CD8-positive, alpha-beta memory T cell (primary cell): ENCODE measurements at regions not wholly inside any gene's neighbourhood (a gene's known extent, or its start where the extent isn't known, plus 50 kb on each side); places are given as distances from the start of the nearest gene placed in this dataset.

Source experiments
- CTCF ChIA-PET: fragments of 350-600 bp; sonication (Branson Sonifier 250); formaldehyde crosslinking; loops from one replicate; lab custom pipeline; 2021; ENCODE audit warnings: antibody characterized with exemption; lab: Charles Lee
- POLR2A ChIA-PET: fragments of 350-600 bp; sonication (Branson Sonifier 250); formaldehyde crosslinking; loops from one replicate; lab custom pipeline; 2021; ENCODE audit warnings: antibody characterized with exemption; lab: Charles Lee
- DNase-seq, 5 donors: peaks; one replicate each; pipeline versions ENCODE4 v3.0.0 to v3.0.0-alpha.2; 2020 to 2022; ENCODE audit warnings: mixed read lengths in 1 of 5
- H3K27ac ChIP-seq: one replicate; pipeline ENCODE4 v1.7.0; 2013; ENCODE audit warnings: low read depth, mild to moderate bottlenecking, low read length, moderate library complexity
- H3K27me3 ChIP-seq: 2 replicates; pipeline ENCODE4 v1.7.0; 2013; ENCODE audit warnings: low read length, mild to moderate bottlenecking; ENCODE audit not compliant: insufficient read depth, poor library complexity, severe bottlenecking
- H3K36me3 ChIP-seq: 2 replicates; pipeline ENCODE4 v1.7.0; 2013; ENCODE audit warnings: mild to moderate bottlenecking, low read length, moderate library complexity; ENCODE audit not compliant: insufficient read depth
- H3K4me1 ChIP-seq: 2 replicates; pipeline ENCODE4 v1.7.0; 2013; ENCODE audit warnings: mild to moderate bottlenecking, low read length, moderate library complexity; ENCODE audit not compliant: insufficient read depth
- H3K4me3 ChIP-seq: 2 replicates; pipeline ENCODE4 v1.7.0; 2013; ENCODE audit warnings: mild to moderate bottlenecking, low read length
- H3K9me3 ChIP-seq: 2 replicates; pipeline ENCODE4 v1.7.0; 2013; ENCODE audit warnings: mild to moderate bottlenecking, low read length
- H3K27ac Mint-ChIP-seq, 8 donors: one replicate each; pipeline ENCODE4 v1.8.0; 2020 to 2021; ENCODE audit warnings: mixed read lengths in 8 of 8, mild to moderate bottlenecking in 6 of 8, inconsistent platforms in 3 of 8, moderate library complexity in 3 of 8
- H3K27me3 Mint-ChIP-seq, 2 donors: one replicate each; pipeline ENCODE4 v1.8.0; 2020 to 2021; ENCODE audit warnings: mixed read lengths in 2 of 2, mild to moderate bottlenecking in 1 of 2, moderate library complexity in 1 of 2
- H3K36me3 Mint-ChIP-seq, 3 donors: one replicate each; pipeline ENCODE4 v1.8.0; 2020 to 2021; ENCODE audit warnings: mixed read lengths in 3 of 3, inconsistent platforms in 1 of 3, mild to moderate bottlenecking in 1 of 3
- H3K4me1 Mint-ChIP-seq, 3 donors: one replicate each; pipeline ENCODE4 v1.8.0; 2020 to 2021; ENCODE audit warnings: mixed read lengths in 3 of 3, inconsistent platforms in 1 of 3, mild to moderate bottlenecking in 1 of 3
- H3K4me3 Mint-ChIP-seq, 7 donors: one replicate each; pipeline ENCODE4 v1.8.0; 2020 to 2021; ENCODE audit warnings: mixed read lengths in 7 of 7, mild to moderate bottlenecking in 6 of 7, moderate library complexity in 4 of 7, inconsistent platforms in 2 of 7
- H3K9me3 Mint-ChIP-seq, 5 donors: one replicate each; pipeline ENCODE4 v1.8.0; 2020 to 2022; ENCODE audit warnings: mixed read lengths in 5 of 5, mild to moderate bottlenecking in 3 of 5, moderate library complexity in 2 of 5, inconsistent platforms in 1 of 5

DNA sequence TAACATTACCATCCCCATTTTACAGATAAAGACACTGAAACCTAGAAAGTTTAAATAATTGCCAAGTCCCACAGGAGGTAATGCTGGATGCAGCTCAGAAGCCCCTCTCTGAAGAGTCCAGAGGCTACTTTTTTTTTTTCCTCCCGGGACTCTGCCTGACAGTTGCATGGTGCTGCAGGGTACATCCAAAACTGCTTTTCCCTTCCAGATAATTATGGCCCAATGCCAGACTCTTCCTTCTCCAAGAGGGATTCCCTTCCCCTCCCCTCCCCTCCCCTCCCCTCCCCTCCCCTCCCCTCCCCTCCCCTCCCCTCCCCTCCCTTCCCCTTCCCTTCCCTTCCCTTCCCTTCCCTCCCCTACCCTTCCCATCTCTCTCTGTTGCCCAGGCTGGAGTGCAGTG, 122.9 kb downstream of the LSMEM1 start:
- POLR2A ChIA-PET, result no interaction called here
- CTCF ChIA-PET, result no interaction called here
- no peak overlapping the region for H3K27ac ChIP-seq
- Mint-ChIP-seq H3K4me1 (no peaks in the 10 kb centered on the region), H3K27me3 (peaks cover 4 to 13% of the 10 kb centered on the region in 2 donors), H3K27ac (no peak overlapping the region), H3K36me3 (no peaks in the 10 kb centered on the region), H3K9me3 (peaks cover 0 to 4% (median 0%) of the 10 kb centered on the region in 5 donors), H3K4me3 (no peak overlapping the region)
- H3K4me1 ChIP-seq, result no peaks in the 10 kb centered on the region
- no peaks in the 10 kb centered on the region for H3K9me3 ChIP-seq
- H3K4me3 ChIP-seq, result no peak overlapping the region
- no peak for DNase-seq
- H3K27me3 ChIP-seq, result peaks cover 4% of the 10 kb centered on the region
- no peaks in the 10 kb centered on the region for H3K36me3 ChIP-seq

GRCh38 chr7:112610636-112611035, 129.8 kb downstream of the LSMEM1 start:
- Mint-ChIP-seq H3K27me3 (peaks cover 6 to 28% of the 10 kb centered on the region in 2 donors), H3K27ac (no peak overlapping the region), H3K4me3 (no peak overlapping the region), H3K9me3 (no peaks in the 10 kb centered on the region), H3K36me3 (no peaks in the 10 kb centered on the region), H3K4me1 (no peaks in the 10 kb centered on the region)
- Histone ChIP-seq H3K4me1 (no peaks in the 10 kb centered on the region), H3K27me3 (peaks cover 4% of the 10 kb centered on the region), H3K9me3 (no peaks in the 10 kb centered on the region), H3K36me3 (no peaks in the 10 kb centered on the region), H3K4me3 (no peak overlapping the region), H3K27ac (no peak overlapping the region)
- POLR2A ChIA-PET, result no interaction called here
- DNase-seq, result no peak
- CTCF ChIA-PET, result no interaction called here

DNA sequence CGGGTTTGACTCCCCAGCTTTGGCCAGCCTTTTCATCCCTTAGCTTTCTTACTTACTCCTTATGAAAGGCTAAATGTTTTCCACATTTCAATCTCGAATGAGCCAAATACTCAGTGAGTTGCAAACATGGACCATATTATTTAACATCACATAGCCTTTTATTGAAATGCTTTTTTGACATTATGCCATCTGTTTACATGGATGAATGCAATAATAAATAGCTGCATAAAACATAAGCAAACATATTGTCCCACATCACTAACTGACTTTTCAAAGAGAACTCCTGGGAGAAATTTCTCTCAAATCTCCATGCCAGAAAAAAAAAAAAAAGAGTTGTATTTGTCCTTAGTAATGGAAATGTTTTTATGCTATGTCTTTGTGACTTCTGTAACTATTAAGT, 134.9 kb downstream of the LSMEM1 start:
- Mint-ChIP-seq H3K27me3 (peaks cover 4 to 16% of the 10 kb centered on the region in 2 donors), H3K4me3 (no peak overlapping the region), H3K27ac (no peak overlapping the region), H3K9me3 (peaks cover 0 to 2% (median 0%) of the 10 kb centered on the region in 5 donors), H3K4me1 (no peaks in the 10 kb centered on the region), H3K36me3 (no peaks in the 10 kb centered on the region)
- Histone ChIP-seq H3K27me3 (no peaks in the 10 kb centered on the region), H3K4me3 (no peak overlapping the region), H3K9me3 (no peaks in the 10 kb centered on the region), H3K27ac (no peak overlapping the region), H3K4me1 (no peaks in the 10 kb centered on the region), H3K36me3 (no peaks in the 10 kb centered on the region)
- no peak for DNase-seq
- CTCF ChIA-PET, result no interaction called here
- POLR2A ChIA-PET, result no interaction called here

GRCh38 chr7:112616295-112616694, 135.5 kb downstream of the LSMEM1 start:
- H3K4me1 Mint-ChIP-seq, result no peaks in the 10 kb centered on the region

DNA sequence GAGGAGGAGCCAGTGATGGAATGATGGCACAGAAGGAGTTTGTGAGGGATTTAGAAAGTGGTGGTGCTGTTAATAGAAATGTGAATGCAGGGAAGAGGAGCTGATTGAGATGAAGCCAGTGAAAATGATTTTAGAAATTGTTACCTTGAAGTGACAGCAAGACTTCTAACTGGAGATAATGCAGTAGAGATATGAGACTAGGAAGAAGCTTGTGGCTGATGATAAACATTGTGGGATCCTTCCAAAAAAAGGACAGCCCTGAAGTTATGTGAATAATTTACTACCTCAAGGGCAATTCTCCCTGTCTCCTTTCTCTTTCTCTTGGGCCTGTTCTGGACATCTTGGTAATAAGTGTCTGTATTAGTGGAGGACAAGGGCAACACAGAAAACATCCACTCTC, 138.6 kb downstream of the LSMEM1 start:
- Mint-ChIP-seq H3K27me3 (peaks cover 4 to 19% of the 10 kb centered on the region in 2 donors), H3K4me1 (no peaks in the 10 kb centered on the region), H3K27ac (no peak overlapping the region), H3K4me3 (no peak overlapping the region), H3K9me3 (peaks cover 0 to 2% (median 0%) of the 10 kb centered on the region in 5 donors), H3K36me3 (no peaks in the 10 kb centered on the region)
- POLR2A ChIA-PET, result no interaction called here
- Histone ChIP-seq H3K27me3 (no peaks in the 10 kb centered on the region), H3K27ac (no peak overlapping the region), H3K9me3 (no peaks in the 10 kb centered on the region), H3K36me3 (no peaks in the 10 kb centered on the region), H3K4me3 (no peak overlapping the region), H3K4me1 (no peaks in the 10 kb centered on the region)
- CTCF ChIA-PET, result no interaction called here
- DNase-seq, result no peak

More at GRCh38 chr7:112616295-112616694, 135.5 kb downstream of the LSMEM1 start:
- ChIA-PET CTCF (no interaction called here), POLR2A (no interaction called here)
- H3K36me3 Mint-ChIP-seq, result no peaks in the 10 kb centered on the region
- H3K4me3 Mint-ChIP-seq, result no peak overlapping the region
- H3K27me3 ChIP-seq, result no peaks in the 10 kb centered on the region
- H3K4me3 ChIP-seq, result no peak overlapping the region
- H3K4me1 ChIP-seq, result no peaks in the 10 kb centered on the region
- no peak for DNase-seq
- no peak overlapping the region for H3K27ac ChIP-seq
- peaks cover 4 to 16% of the 10 kb centered on the region in 2 donors for H3K27me3 Mint-ChIP-seq
- no peaks in the 10 kb centered on the region for H3K9me3 ChIP-seq
- peaks cover 0 to 2% (median 0%) of the 10 kb centered on the region in 5 donors for H3K9me3 Mint-ChIP-seq
- no peak overlapping the region for H3K27ac Mint-ChIP-seq
- no peaks in the 10 kb centered on the region for H3K36me3 ChIP-seq

DNA sequence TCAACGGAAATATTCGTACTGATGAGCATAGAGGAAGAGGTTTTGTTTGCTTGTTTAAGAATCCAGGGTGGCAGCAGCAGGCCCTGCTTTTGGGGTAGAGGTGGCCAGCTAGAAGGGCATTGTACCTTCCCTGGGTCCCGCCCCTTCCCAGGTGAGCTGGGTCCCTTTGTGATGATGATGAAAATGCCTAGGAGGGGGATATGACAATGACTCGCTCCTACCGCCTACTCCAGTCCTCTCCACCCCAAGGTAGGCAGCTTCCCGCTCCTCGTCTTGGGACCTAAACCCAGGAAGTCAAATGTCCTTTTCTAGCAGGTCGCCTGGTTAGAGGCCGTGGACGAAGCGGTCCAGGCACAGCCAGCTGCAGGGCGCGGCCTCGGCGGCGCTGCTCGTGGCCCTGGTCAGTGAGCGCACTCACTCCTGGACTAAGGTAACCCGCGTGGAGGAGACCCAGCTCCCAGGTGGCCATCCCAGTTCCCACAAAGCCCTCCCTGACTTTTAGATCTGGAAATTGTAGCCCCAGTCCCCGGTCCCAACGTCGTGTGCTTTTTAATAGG, 141.4 kb downstream of the LSMEM1 start:
- CTCF ChIA-PET, result no interaction called here
- Histone ChIP-seq H3K9me3 (no peaks in the 10 kb centered on the region), H3K27ac (no peak overlapping the region), H3K4me3 (no peak overlapping the region), H3K36me3 (no peaks in the 10 kb centered on the region), H3K4me1 (no peaks in the 10 kb centered on the region), H3K27me3 (no peaks in the 10 kb centered on the region)
- no peak overlapping the region for H3K27ac Mint-ChIP-seq
- no peak for DNase-seq
- H3K4me1 Mint-ChIP-seq, result no peaks in the 10 kb centered on the region
- H3K9me3 Mint-ChIP-seq, result peaks cover 0 to 5% (median 0%) of the 10 kb centered on the region in 5 donors
- H3K27me3 Mint-ChIP-seq, result peaks cover 3% of the 10 kb centered on the region in 2 donors
- no peak overlapping the region for H3K4me3 Mint-ChIP-seq
- POLR2A ChIA-PET, result no interaction called here
- no peaks in the 10 kb centered on the region for H3K36me3 Mint-ChIP-seq

GRCh38 chr7:112624416-112624815, 143.6 kb downstream of the LSMEM1 start:
- Mint-ChIP-seq H3K4me3 (no peak overlapping the region), H3K27me3 (peaks cover 0 to 3% of the 10 kb centered on the region in 2 donors), H3K9me3 (peaks cover 0 to 6% (median 0%) of the 10 kb centered on the region in 5 donors), H3K4me1 (no peaks in the 10 kb centered on the region), H3K36me3 (no peaks in the 10 kb centered on the region), H3K27ac (no peak overlapping the region)
- no peak overlapping the region for H3K27ac ChIP-seq
- no peaks in the 10 kb centered on the region for H3K36me3 ChIP-seq
- no peaks in the 10 kb centered on the region for H3K4me1 ChIP-seq
- no peaks in the 10 kb centered on the region for H3K9me3 ChIP-seq
- no peak for DNase-seq
- ChIA-PET POLR2A (no interaction called here), CTCF (no interaction called here)
- H3K4me3 ChIP-seq, result no peak overlapping the region
- H3K27me3 ChIP-seq, result no peaks in the 10 kb centered on the region

- ChIA-PET POLR2A (no interaction called here), CTCF (no interaction called here)
- Histone ChIP-seq H3K9me3 (no peaks in the 10 kb centered on the region), H3K27me3 (no peaks in the 10 kb centered on the region), H3K36me3 (no peaks in the 10 kb centered on the region), H3K4me1 (no peaks in the 10 kb centered on the region), H3K27ac (no peak overlapping the region), H3K4me3 (no peak overlapping the region)
- H3K27ac Mint-ChIP-seq, result no peak overlapping the region
- H3K27me3 Mint-ChIP-seq, result peaks cover 0 to 3% of the 10 kb centered on the region in 2 donors
- DNase-seq, result no peak
- H3K4me1 Mint-ChIP-seq, result no peaks in the 10 kb centered on the region
- H3K36me3 Mint-ChIP-seq, result no peaks in the 10 kb centered on the region
- peaks cover 0 to 6% (median 0%) of the 10 kb centered on the region in 5 donors for H3K9me3 Mint-ChIP-seq
- H3K4me3 Mint-ChIP-seq, result no peak overlapping the region
These were observed 149.8 kb downstream of the LSMEM1 start for GRCh38 chr7:112630565-112630964.
